Thoracic aorta (tissue), 2 donors: ENCODE measurements at regions not wholly inside any gene's neighbourhood (a gene's known extent, or its start where the extent isn't known, plus 50 kb on each side); places are given as distances from the start of the nearest gene placed in this dataset.

Experiments
- ATAC-seq: fragments of 150-250 bp; one replicate; pipeline ENCODE4 v1.8.0; 2017; ENCODE audit warnings: low read depth; ENCODE audit not compliant: insufficient number of reproducible peaks, low FRiP score
- DNase-seq: peaks from one replicate; pipeline ENCODE4 v3.0.0-alpha.2; 2020; ENCODE audit warnings: low spot score
- H3K27ac ChIP-seq, 2 donors: fragments of 200-600 bp; sonication (generic); 1 replicate in 1 of 2; 2 replicates in 1 of 2; pipeline ENCODE4 v1.5.1; 2016; ENCODE audit warnings: mild to moderate bottlenecking in 2 of 2, moderate library complexity in 2 of 2
- H3K27me3 ChIP-seq: fragments of 200-600 bp; sonication (generic); replicated peaks from 2 replicates; pipeline ENCODE4 v1.6.0; 2016; ENCODE audit warnings: mild to moderate bottlenecking; ENCODE audit not compliant: insufficient read depth
- H3K36me3 ChIP-seq: fragments of 200-600 bp; sonication (generic); one replicate; pipeline ENCODE4 v1.5.1; 2016
- H3K4me1 ChIP-seq, 2 donors: fragments of 200-600 bp; sonication (generic); 1 replicate in 1 of 2; 2 replicates in 1 of 2; pipeline versions ENCODE4 v1.5.1 to v1.6.0; 2016; ENCODE audit warnings: low read depth in 2 of 2, mild to moderate bottlenecking in 1 of 2; ENCODE audit not compliant: control insufficient read depth in 1 of 2
- H3K4me3 ChIP-seq: fragments of 200-600 bp; sonication (generic); 2 replicates; pipeline ENCODE4 v1.5.1; 2016; ENCODE audit warnings: mild to moderate bottlenecking
- H3K9me3 ChIP-seq: fragments of 200-600 bp; sonication (generic); 2 replicates; pipeline ENCODE4 v1.5.1; 2016
- CTCF ChIP-seq: fragments of 200-600 bp; sonication (generic); IDR thresholded peaks from one replicate; pipeline ENCODE4 v1.5.1; 2019; ENCODE audit warnings: antibody characterized with exemption

DNA sequence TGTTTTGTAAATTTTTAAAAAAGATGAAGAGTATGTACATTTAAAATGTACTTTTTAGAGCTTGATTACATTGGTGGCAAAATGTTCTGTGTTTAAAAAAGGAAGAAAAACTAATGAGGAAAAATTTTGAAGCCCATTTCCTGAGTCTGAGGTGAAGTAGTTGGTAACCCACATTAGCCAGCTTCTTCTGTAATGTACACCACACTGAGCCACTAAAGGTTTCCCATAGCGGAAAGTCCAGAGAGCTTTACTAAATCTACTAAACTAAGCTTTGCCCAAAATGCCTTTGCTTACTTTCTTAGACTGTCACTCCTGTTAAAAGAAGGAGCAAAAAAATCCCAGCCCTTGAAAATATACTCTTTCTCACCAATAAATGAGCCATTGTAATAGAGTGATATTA, 804.8 kb upstream of the ZEB2 start:
- no peaks in the 10 kb centered on the region for H3K4me1 ChIP-seq
- no peaks in the 10 kb centered on the region for H3K36me3 ChIP-seq
- no peaks in the 10 kb centered on the region for H3K9me3 ChIP-seq
- no peak for ATAC-seq
- no peak overlapping the region for H3K27ac ChIP-seq
- DNase-seq, result no peak
- TF ChIP-seq CTCF, result no peak
- H3K4me3 ChIP-seq, result no peak overlapping the region
- no peaks in the 10 kb centered on the region for H3K27me3 ChIP-seq

DNA sequence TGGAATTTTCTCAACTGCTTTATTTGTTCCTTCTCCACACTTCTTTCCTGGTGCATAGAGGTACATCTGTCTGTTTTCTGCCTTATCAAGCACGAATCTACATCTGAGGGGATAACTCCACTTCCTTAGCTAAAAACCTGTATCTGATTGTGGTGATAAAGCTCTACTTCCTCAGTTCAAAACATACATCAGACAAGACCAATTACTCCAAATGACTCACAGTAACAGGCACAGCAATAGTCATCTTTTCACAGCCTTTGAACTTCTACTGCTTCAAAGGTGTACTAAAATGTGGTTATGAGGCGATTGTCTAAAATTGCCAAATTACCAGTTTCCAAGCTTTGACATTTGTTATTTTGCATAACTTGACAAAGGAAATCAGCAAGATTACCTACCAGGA, 803.6 kb upstream of the ZEB2 start:
- H3K9me3 ChIP-seq, result no peaks in the 10 kb centered on the region
- H3K4me3 ChIP-seq, result no peak overlapping the region
- H3K27me3 ChIP-seq, result no peaks in the 10 kb centered on the region
- no peak for DNase-seq
- no peak overlapping the region for H3K27ac ChIP-seq
- no peaks in the 10 kb centered on the region for H3K36me3 ChIP-seq
- H3K4me1 ChIP-seq, result no peaks in the 10 kb centered on the region
- no peak for TF ChIP-seq CTCF
- ATAC-seq, result no peak

- Histone ChIP-seq H3K4me1 (no peaks in the 10 kb centered on the region), H3K36me3 (no peaks in the 10 kb centered on the region), H3K4me3 (no peak overlapping the region), H3K27ac (no peak overlapping the region), H3K9me3 (no peaks in the 10 kb centered on the region), H3K27me3 (no peaks in the 10 kb centered on the region)
- TF ChIP-seq CTCF, result no peak
- ATAC-seq (no peak), DNase-seq (no peak)
These were observed 801.4 kb upstream of the ZEB2 start for GRCh38 chr2:145321344-145321743.

GRCh38 chr2:145316496-145316895, 796.6 kb upstream of the ZEB2 start:
- Histone ChIP-seq H3K36me3 (no peaks in the 10 kb centered on the region), H3K27me3 (no peaks in the 10 kb centered on the region), H3K4me1 (no peaks in the 10 kb centered on the region), H3K9me3 (no peaks in the 10 kb centered on the region), H3K4me3 (no peak overlapping the region), H3K27ac (no peak overlapping the region)
- TF ChIP-seq CTCF, result no peak
- ATAC-seq, result no peak
- DNase-seq, result no peak

DNA sequence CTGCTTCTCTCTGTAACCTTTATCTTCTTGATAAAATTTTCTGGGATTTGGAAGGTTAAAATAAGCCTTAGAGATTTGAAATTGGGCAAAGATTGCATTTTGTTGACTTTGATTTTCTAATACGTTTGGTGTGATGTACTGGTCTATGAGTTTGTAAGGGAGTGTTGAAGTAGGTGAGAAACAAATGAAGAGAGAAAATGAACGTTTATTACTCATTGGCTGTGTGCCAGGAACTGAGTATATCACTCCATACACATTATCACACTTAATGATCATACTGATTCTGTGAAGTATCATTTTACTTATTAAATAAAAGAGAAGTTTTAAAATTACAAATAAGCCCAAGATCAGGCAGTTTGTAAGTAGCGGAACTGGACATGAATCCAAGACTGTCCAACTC, 795.1 kb upstream of the ZEB2 start:
- DNase-seq (no peak), ATAC-seq (no peak)
- Histone ChIP-seq H3K27ac (no peak overlapping the region), H3K4me3 (no peak overlapping the region), H3K36me3 (no peaks in the 10 kb centered on the region), H3K9me3 (no peaks in the 10 kb centered on the region), H3K27me3 (no peaks in the 10 kb centered on the region), H3K4me1 (no peaks in the 10 kb centered on the region)
- no peak for TF ChIP-seq CTCF
